Stimulated activated CD8-positive, alpha-beta memory T cell treated with anti-CD3 and anti-CD28 coated beads, Interleukin-7, amount 100 ng/mL, for 48 hours (primary cell): ENCODE measurements at regions not wholly inside any gene's neighbourhood (a gene's known extent, or its start where the extent isn't known, plus 50 kb on each side); places are given as distances from the start of the nearest gene placed in this dataset.

Experiments used
- DNase-seq, 2 donors: peaks; one replicate each; pipeline ENCODE4 v3.0.0-alpha.2; 2020; ENCODE audit warnings: low read depth in 1 of 2; ENCODE audit errors: extremely low read depth in 1 of 2

DNA sequence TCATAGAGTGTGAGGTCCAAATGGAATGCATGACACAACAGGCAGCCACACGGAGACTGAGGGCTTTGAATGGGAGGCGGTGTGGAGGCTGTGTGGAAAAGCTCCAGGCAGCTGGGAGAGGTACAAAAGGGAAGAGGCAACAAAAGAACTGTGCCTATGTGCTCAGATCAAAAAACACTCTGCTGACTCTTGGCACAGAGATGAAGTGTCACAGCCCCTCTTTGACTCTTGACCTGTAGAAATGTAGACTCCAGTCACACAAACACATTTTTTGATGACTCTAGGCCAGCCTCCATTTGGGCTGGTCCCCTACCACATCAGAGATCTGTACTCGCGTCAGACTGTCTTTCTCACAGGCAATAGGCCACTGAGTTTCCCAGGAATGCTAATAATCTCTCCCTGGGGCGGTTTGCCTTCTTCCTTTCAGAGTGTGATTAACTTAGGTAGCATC lies 456.0 kb downstream of the TUSC7 start:
- DNase-seq, result no peak

DNA sequence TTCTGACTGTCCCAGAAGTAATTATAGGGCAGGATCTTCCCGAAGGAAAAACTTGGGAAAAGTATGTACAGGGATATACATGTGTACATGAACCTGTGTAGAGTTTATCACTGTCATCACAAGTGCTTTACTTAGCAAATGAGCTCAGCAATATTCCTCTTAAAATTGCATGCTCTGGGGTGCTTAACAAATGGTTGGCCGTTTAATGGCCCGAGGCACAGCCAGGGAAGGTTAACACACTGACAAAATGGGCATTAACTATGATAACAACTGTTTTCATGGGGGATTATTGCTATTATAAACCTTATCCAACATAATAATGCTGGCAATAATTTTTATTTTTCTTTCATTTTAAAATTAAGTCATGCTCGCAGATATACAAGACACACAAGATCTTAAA lies 459.3 kb downstream of the TUSC7 start:
- no peak for DNase-seq

- DNase-seq, result no peak
Measured at GRCh38 chr3:117170094-117170493, 460.5 kb downstream of the TUSC7 start.

GRCh38 chr3:117171124-117171523 lies 461.5 kb downstream of the TUSC7 start:
- DNase-seq, result no peak

- DNase-seq, result no peak
Measured at GRCh38 chr3:117172426-117172825, 462.8 kb downstream of the TUSC7 start.

GRCh38 chr3:117181222-117181621 lies 471.6 kb downstream of the TUSC7 start:
- no peak for DNase-seq

DNA sequence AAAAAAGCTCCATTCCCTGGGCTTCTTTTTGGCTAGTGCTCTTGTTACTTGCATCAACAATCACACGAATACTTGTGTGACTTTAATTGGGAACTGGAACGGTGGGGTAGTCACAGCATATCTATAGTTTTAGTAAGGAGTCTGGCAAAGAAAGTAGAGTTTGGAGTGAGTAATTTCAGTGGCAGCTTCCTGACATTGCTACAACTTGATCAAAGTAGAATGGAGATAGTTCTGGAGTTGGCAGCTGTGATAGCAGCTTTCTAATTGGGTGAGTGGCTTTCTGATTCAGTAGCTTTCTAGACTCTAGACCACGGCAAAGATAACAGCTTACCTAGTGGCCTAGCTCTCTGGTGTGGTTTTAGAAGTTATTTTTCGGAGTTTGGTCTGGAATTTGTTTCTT lies 475.0 kb downstream of the TUSC7 start:
- DNase-seq, result no peak

- DNase-seq, result no peak
Measured at GRCh38 chr3:117191245-117191644, 481.7 kb downstream of the TUSC7 start.

DNA sequence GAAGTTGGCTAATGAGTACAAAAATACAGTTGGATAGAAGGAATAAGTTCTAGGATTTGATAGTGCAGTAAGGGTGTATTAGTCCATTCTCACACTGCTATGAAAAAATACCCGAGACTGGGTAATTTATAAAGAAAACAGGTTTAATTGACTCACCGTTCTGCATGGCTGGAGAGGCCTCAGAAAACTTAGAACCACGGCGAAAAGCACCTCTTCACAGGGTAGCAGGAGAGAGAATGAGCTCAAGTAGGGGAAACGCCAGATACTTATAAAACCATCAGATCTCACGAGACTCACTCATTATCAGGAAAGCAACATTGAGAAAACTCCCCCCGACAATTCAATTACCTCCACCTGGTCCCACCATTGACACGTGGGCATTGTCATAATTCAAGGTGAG lies 483.3 kb downstream of the TUSC7 start:
- no peak for DNase-seq

GRCh38 chr3:117193390-117193789 lies 483.8 kb downstream of the TUSC7 start:
- no peak for DNase-seq

DNA sequence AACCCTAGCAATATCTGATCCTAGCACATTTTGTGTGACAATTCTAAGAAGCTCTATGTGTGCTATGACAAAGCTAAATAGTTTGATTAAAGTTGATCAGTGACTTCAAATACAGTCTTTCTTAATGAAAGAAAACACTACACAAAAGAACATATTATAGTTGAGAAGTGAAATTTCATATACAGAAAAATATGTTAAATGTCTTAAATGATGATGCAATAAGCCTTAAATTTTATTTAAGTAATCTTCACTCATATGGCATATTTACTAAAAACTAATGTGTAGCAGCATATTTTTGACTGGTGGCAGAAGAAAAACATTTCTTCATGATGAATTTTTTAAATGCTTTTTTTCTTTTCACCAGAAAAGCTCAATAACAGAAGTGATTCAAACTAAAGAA lies 485.5 kb downstream of the TUSC7 start:
- no peak for DNase-seq

DNA sequence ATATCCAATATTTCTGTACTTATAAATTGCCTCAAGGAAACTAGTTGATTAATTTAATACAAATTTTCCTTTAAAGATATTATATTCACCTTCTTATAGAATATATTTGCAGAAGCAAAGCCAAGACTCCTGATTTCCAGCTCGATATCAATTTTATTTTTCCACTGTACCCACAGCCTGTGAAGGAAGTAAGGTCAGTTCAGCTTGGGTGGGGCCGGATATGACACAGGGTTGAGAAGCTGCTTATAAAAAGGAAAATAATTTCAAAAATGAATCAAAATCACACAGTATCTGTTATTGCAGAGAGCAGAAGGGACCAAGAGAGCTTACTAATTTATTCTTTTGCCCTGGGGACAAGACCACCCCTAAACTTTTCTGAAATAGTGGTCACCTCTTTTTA lies 491.4 kb downstream of the TUSC7 start:
- no peak for DNase-seq

GRCh38 chr3:117201901-117202774 lies 492.6 kb downstream of the TUSC7 start:
- no peak for DNase-seq

DNA sequence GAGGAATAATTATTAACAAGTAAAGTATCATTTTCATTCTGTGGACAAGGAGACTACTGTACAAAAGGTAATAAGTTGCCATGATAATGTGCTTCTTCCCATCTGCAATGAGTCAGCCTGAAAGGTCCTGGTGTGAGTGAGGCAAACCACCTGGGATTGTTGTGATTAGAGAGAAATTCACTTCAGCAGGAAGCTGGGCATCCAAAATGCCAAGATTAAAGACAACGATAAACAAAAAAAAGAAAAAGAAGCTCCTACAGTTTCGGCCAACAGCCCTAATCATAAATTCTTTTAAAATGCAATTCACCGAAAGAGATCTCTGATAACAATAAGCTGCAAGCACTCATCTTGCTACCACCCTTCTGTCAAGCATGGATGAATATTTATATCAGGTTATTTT lies 507.8 kb downstream of the TUSC7 start:
- DNase-seq, result no peak

DNA sequence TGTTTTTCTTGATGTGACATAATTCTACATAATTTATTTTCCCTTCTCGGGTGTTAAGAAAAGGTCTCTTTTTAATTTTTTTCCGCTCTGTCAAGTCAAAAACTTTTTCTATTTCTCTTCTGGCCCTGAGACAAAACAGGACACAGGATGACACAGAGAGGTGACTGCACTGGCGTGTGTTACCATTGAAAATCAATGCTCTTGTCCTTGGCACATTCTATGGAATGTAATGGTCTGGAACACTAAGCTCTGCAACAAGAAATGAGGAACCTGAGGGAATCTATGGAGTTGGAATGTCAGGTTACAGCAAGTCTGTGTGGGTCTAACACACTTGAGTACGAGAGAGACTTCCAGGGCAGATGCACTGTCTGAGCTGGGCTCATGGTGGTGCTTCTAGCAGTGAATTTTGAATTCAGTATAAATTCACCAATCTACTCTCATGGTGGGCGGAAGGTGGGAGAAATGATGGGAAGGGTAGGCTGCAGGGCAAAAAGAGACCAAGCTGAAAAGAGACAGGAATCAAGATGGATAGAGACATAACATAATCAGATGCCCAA lies 508.3 kb downstream of the TUSC7 start:
- DNase-seq, result no peak

GRCh38 chr3:117218641-117219048 lies 509.1 kb downstream of the TUSC7 start:
- no peak for DNase-seq

DNA sequence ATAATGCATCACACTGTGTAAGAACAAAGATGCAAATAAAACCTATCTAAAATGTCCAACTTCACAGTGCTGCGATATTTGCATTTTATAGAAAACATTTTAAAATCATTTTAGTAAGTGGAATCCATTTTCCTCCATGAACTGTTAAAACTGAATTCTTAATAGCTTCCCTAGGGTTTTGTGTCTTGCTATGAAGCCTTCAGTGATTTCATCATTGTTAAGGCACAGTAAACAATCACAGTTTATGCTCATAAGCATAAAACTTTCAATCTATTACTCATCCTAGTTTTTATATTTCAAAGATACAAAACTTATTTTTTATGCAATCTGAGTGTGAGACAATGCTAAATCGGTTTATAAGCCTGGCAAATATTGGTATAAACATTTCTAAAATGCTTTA lies 509.7 kb downstream of the TUSC7 start:
- DNase-seq, result no peak

- no peak for DNase-seq
Measured at GRCh38 chr3:117226932-117227331, 517.4 kb downstream of the TUSC7 start.

- DNase-seq, result no peak
Measured at GRCh38 chr3:117228466-117228865, 518.9 kb downstream of the TUSC7 start.

DNA sequence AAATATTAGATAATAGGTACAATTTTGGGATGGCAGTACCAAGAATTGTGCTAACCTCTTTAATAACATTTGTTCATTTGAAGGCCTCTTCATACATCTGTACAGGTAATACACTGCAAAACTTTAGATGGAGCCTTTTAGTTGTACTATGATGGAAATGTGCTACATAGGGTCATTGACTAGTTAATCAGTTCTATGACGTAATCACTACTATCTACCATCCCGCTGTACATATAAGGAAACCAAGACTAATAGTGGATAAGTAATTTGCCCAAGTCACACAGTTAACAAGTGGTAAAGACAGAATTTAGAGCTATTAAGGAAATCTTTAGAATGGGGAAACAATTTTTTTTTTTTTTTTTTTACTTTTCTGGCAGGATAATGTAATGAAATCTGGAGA lies 521.3 kb downstream of the TUSC7 start:
- DNase-seq, result no peak

DNA sequence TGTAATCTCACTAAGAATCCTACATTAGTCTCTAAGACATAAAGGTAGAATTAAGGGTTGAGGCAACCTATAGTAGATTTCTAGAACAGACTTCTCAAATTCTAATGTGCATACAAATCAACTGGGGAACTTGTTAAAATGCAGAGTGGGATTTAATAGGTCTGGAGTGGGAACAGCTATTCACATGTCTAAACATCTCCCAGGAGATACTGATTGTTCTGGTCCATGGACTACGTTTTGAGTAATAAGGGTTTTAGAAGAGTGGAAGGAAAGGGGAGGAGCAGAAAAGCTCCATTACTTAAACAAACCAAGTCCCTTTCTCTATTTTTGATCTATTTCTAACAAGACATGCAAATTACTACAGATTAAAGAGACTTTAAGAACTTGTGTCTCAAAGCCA lies 524.8 kb downstream of the TUSC7 start:
- no peak for DNase-seq

- no peak for DNase-seq
Measured at GRCh38 chr3:117235304-117235703, 525.7 kb downstream of the TUSC7 start.

GRCh38 chr3:117238806-117239205 lies 529.2 kb downstream of the TUSC7 start:
- DNase-seq, result no peak
